IMR-90 (cell line): ENCODE measurements at regions not wholly inside any gene's neighbourhood (a gene's known extent, or its start where the extent isn't known, plus 50 kb on each side); places are given as distances from the start of the nearest gene placed in this dataset.

Experiments
- POLR2A ChIP-seq: IDR thresholded peaks from 2 replicates; pipeline ENCODE4 v1.6.1; 2012; ENCODE audit warnings: mild to moderate bottlenecking, low read depth, low read length
- RAD21 ChIP-seq: IDR thresholded peaks from 2 replicates; pipeline ENCODE4 v1.6.1; 2012; ENCODE audit warnings: low read length, improper control_type of control experiment
- TF ChIP-seq, protein P1 (sequence below): conservative IDR thresholded peaks from 2 replicates; pipeline ENCODE4 v1.5.1; 2012; ENCODE audit warnings: mild to moderate bottlenecking, low read depth, low read length, improper control_type of control experiment

DNA sequence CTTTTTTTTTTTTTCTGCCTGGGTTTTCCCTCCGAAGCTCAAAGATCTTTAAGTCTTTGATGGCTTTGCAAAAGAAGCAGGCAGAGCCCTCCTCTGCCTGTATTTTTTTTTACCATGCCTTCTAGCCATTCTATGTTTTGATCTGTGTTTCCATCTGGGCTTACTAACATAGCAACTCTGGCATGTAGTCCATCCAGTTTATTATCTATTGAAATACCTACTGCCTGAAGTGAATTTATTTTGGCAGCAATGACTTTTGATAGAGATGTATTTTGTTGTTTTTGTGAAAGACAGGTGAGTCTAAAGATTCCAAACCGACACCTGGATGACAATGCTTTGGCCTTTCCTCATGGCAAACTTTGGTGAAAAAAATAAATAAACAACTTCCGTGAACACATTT lies 1157.7 kb upstream of the MAP3K7 start:
- TF ChIP-seq, protein P1, sequence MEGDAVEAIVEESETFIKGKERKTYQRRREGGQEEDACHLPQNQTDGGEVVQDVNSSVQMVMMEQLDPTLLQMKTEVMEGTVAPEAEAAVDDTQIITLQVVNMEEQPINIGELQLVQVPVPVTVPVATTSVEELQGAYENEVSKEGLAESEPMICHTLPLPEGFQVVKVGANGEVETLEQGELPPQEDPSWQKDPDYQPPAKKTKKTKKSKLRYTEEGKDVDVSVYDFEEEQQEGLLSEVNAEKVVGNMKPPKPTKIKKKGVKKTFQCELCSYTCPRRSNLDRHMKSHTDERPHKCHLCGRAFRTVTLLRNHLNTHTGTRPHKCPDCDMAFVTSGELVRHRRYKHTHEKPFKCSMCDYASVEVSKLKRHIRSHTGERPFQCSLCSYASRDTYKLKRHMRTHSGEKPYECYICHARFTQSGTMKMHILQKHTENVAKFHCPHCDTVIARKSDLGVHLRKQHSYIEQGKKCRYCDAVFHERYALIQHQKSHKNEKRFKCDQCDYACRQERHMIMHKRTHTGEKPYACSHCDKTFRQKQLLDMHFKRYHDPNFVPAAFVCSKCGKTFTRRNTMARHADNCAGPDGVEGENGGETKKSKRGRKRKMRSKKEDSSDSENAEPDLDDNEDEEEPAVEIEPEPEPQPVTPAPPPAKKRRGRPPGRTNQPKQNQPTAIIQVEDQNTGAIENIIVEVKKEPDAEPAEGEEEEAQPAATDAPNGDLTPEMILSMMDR: no peak
- TF ChIP-seq RAD21 (no peak), POLR2A (no peak)
